ENCODE measurements at regions not wholly inside any gene's neighbourhood (a gene's known extent, or its start where the extent isn't known, plus 50 kb on each side); places are given as distances from the start of the nearest gene placed in this dataset.

DNA sequence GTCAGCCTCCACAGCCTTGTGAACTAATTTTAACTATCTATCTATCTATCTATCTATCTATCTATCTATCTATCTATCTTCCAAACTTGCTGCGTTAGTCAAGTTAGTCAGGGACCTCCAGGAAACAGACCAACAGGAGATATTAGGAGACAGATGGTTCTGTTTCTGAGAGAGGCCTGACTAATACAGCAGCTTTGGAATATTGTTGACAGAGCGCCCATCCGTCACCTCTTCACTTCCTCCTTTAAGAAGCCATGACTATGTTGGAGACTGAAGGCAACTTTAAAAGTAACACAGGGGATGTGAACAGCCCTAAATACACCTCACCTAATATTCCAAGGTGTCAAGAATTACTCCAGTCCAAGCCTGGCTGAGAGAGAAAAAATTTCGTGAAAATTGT lies 280.9 kb upstream of the IGFBP3 start:
- Mint-ChIP-seq H3K36me3 (ENCODE audit: insufficient read depth, unreplicated experiment) (peaks cover 32% of the 10 kb centered on the region), H3K27me3 (ENCODE audit: unreplicated experiment) (no peaks in the 10 kb centered on the region), H3K27ac (ENCODE audit: unreplicated experiment) (no peak overlapping the region), H3K4me3 (ENCODE audit: low read depth, unreplicated experiment) (no peak overlapping the region), H3K9me3 (ENCODE audit: low read depth, unreplicated experiment) (no peaks in the 10 kb centered on the region), H3K4me1 (ENCODE audit: low read depth, unreplicated experiment) (peaks cover 56% of the 10 kb centered on the region)
- no TSS peak for BruUV-seq (replicated peaks)
- intact Hi-C loops (cut with micrococcal nuclease; ENCODE audit: unreplicated experiment) = loop anchor here (10.0 kb wide), 1 partner anchor 197 kb away; no protein-coding TSS in a partner anchor
- CTCF ChIA-PET = no interaction called here
- DNase-seq = no peak
- TF ChIP-seq, protein P1, sequence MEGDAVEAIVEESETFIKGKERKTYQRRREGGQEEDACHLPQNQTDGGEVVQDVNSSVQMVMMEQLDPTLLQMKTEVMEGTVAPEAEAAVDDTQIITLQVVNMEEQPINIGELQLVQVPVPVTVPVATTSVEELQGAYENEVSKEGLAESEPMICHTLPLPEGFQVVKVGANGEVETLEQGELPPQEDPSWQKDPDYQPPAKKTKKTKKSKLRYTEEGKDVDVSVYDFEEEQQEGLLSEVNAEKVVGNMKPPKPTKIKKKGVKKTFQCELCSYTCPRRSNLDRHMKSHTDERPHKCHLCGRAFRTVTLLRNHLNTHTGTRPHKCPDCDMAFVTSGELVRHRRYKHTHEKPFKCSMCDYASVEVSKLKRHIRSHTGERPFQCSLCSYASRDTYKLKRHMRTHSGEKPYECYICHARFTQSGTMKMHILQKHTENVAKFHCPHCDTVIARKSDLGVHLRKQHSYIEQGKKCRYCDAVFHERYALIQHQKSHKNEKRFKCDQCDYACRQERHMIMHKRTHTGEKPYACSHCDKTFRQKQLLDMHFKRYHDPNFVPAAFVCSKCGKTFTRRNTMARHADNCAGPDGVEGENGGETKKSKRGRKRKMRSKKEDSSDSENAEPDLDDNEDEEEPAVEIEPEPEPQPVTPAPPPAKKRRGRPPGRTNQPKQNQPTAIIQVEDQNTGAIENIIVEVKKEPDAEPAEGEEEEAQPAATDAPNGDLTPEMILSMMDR (IDR thresholded peaks at IDR 0.05; ENCODE audit: unreplicated experiment) = no peak

DNA sequence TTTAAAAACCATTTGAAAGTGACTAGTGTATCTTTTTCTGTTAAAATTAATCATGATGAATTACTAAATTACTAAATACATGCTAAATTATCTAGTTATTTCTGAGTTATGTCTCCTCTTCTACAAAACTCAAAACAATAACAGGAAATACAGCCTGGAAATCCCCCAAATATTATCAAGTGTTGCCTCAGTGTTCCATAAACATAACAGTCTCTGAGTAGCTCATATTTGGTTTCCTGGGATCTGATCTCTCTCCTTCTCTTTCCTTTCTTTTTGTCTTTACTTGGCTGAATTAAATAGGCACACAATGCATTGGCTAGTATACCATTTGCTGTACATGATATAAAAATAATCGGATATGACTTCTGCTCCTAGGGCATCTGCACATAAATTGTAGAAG lies 277.6 kb upstream of the IGFBP3 start:
- no TSS peak for BruUV-seq (replicated peaks)

DNA sequence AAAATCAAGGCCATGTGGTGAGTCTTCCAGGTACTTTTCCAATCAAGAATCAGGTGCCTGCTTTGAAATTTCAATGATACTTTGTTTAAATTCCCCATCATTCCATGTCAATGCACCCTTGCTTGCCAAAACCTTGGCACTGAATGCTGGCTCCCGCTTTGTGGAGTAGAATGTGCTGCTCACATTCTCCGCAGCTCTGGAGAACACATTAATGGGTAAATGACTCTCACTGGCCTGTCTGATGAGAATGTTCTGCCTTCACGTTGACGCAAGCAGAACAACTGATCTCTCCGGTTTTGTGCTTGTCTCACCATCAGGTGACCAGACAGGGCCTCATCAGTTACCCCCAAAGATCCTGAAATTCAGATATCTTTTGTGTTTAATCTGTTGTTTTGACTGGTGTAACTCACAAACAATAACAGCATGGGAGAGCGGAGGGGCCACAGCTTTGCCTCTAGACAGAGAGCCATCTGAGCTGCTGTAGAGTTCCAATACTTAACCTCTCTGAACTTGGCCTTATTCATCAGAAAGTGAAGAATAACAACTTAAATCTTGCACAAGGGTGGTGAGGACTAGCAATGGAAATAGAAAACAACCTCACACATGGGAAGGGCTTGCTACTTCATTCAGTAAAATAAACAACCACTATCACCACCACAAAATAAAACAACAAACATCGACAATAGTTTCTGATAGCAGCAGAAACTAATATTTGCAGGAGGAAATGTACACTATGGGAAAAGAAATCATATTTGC lies 276.9 kb upstream of the IGFBP3 start:
- Mint-ChIP-seq H3K27me3 (ENCODE audit: unreplicated experiment) (no peaks in the 10 kb centered on the region), H3K9me3 (ENCODE audit: low read depth, unreplicated experiment) (no peaks in the 10 kb centered on the region), H3K4me1 (ENCODE audit: low read depth, unreplicated experiment) (peaks cover 20% of the 10 kb centered on the region), H3K4me3 (ENCODE audit: low read depth, unreplicated experiment) (no peak overlapping the region), H3K36me3 (ENCODE audit: insufficient read depth, unreplicated experiment) (no peaks in the 10 kb centered on the region), H3K27ac (ENCODE audit: unreplicated experiment) (no peak overlapping the region)
- no peak for DNase-seq
- CTCF ChIA-PET = interaction anchor here (1.0 kb wide), 1 partner anchor 13 kb away, joined by 3 read pairs; no protein-coding TSS in a partner anchor
- TF ChIP-seq, protein P1 (IDR thresholded peaks at IDR 0.05; ENCODE audit: unreplicated experiment) = no peak
- intact Hi-C loops (cut with micrococcal nuclease; ENCODE audit: unreplicated experiment) = no loop called here
- BruUV-seq (replicated peaks) = no TSS peak

More for the DNA sequence above, 277.6 kb upstream of the IGFBP3 start:
- H3K36me3 Mint-ChIP-seq (ENCODE audit: insufficient read depth, unreplicated experiment) = peaks cover 2% of the 10 kb centered on the region
- no peak overlapping the region for H3K4me3 Mint-ChIP-seq (ENCODE audit: low read depth, unreplicated experiment)
- CTCF ChIA-PET = interaction anchor here (1.0 kb wide), 1 partner anchor 12 kb away, joined by 3 read pairs; no protein-coding TSS in a partner anchor
- no peak overlapping the region for H3K27ac Mint-ChIP-seq (ENCODE audit: unreplicated experiment)
- H3K9me3 Mint-ChIP-seq (ENCODE audit: low read depth, unreplicated experiment) = no peaks in the 10 kb centered on the region
- TF ChIP-seq, protein P1 (IDR thresholded peaks at IDR 0.05; ENCODE audit: unreplicated experiment) = no peak
- DNase-seq = no peak
- H3K4me1 Mint-ChIP-seq (ENCODE audit: low read depth, unreplicated experiment) = peaks cover 24% of the 10 kb centered on the region
- no peaks in the 10 kb centered on the region for H3K27me3 Mint-ChIP-seq (ENCODE audit: unreplicated experiment)
- intact Hi-C loops (cut with micrococcal nuclease; ENCODE audit: unreplicated experiment) = no loop called here

DNA sequence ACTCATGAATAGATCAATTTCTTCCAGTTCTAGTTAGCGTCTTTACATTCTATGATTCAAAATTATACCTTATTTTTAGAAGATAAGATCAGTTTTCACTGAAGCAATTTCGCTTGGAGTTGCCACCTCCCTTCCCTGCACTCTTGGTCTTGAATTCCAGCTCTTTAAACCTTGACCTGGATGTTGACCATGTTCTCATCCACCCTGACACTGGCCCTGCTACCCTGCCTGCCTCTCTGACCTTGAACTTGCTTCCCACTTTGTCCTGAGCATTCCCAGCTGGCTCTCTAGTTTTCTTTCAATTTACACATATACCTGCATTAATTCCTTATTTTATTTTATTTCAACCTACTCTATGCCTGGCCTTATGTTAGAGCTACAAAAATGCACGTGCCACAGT lies 274.9 kb upstream of the IGFBP3 start:
- TF ChIP-seq, protein P1 (IDR thresholded peaks at IDR 0.05; ENCODE audit: unreplicated experiment) = no peak
- CTCF ChIA-PET = no interaction called here
- no peaks in the 10 kb centered on the region for H3K9me3 Mint-ChIP-seq (ENCODE audit: low read depth, unreplicated experiment)
- H3K36me3 Mint-ChIP-seq (ENCODE audit: insufficient read depth, unreplicated experiment) = no peaks in the 10 kb centered on the region
- H3K4me1 Mint-ChIP-seq (ENCODE audit: low read depth, unreplicated experiment) = peaks cover 20% of the 10 kb centered on the region
- no peak overlapping the region for H3K4me3 Mint-ChIP-seq (ENCODE audit: low read depth, unreplicated experiment)
- no peaks in the 10 kb centered on the region for H3K27me3 Mint-ChIP-seq (ENCODE audit: unreplicated experiment)
- H3K27ac Mint-ChIP-seq (ENCODE audit: unreplicated experiment) = no peak overlapping the region
- no peak for DNase-seq
- BruUV-seq (replicated peaks) = no TSS peak
- intact Hi-C loops (cut with micrococcal nuclease; ENCODE audit: unreplicated experiment) = no loop called here

All from Calu3 (cell line).